NCI-H1436 treated with DMSO at 0.1 percent for 48 hours (cell line): ENCODE measurements at regions not wholly inside any gene's neighbourhood (a gene's known extent, or its start where the extent isn't known, plus 50 kb on each side); places are given as distances from the start of the nearest gene placed in this dataset.

ENCODE experiments used
- DNase-seq: peaks from one replicate; lab custom pipeline; 2025; lab: John Stamatoyannopoulos, UW

DNA sequence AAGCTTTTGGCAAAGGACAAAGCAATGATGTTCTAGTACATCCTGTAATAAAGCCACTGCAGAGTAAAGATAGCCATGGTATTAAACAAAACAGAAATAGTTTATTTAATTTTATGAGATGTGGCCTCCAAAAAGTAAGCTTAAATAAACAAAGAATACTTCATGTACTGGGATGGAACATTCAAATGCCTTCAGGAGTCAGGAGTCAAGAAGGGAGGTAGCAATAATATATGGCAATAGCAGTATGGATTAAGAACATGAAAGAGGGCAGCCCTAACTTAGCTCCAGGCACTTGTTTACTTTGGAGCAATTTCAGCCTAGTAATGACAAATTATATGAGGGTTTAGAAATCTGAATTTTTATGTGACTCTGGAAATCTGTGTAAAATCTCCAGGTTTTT, 343.9 kb upstream of the THRB start:
- DNase-seq, result no peak

DNA sequence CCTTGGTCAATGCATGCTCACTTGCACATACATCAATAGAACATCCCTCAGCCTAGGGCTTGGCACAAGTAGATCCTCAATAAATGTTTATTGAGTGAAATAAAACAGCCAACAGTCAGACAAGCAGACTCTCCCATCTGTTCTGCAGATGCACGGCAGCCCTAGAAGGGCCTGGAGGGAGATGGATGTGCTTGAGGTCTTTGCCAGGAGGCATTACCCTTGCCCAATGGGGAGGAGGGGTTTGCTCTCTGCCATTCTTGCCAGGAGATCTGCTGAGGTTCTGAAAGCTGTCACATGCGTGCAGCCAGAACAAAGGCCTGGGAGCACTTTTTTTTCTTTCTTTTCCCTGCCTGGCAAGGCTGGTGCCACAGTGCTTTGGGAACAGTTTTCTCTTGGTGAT, 349.3 kb upstream of the THRB start:
- DNase-seq, result no peak

DNA sequence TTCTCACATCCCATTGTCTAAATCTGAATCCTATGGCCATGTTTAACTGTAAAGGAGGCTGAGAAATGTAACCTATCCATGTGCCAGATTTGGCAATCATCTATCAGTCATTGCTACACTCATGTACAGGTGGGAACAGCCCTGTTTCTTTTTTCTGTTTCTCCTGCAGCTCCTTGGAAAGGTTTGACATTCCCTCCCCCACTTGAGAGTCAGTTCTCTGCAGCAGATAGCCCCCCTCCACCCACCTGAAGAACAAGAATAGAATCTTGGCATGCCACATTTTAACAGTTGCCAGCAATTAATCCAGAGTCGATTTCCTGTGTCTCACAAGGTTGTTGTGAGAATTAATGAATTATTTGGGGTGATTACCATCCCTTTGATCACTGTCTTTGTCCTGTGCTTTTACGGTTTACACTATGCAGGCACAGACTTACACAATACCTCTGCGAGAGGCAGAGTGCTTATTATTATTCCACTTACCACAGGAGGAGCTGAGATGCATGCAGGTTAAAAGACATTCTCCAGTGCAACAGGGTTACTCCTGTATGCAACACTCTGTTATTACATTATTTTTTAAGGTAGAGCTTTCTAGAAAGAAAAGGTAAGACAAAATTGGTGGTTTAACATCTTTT, 351.0 kb upstream of the THRB start:
- no peak for DNase-seq

DNA sequence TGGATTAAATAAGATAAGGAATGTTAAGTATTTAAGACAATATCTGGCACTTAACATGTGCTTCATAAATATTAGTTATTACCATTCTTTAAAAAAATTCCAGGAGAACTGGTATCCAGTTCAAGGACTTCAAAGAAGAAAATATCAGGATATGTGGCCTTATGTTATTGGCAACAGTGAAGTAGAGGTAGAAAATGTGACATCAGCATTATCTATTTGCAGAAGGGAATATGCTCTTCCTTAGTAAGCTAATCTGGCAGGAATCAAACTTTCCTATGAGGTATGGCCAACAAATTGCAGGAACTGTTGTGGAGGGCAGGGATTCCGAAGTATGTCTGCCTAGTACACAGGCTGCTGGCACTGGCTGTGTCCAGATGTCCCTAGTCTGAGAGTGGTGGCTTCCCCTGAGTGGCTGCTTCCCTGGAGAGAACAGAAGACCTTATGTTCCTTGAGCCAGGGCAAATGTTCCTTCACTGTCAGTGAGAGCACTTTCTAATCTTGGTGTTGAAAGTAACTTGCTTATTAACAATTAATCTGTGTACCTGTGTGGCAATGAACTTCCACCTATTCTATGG, 351.7 kb upstream of the THRB start:
- DNase-seq, result no peak

DNA sequence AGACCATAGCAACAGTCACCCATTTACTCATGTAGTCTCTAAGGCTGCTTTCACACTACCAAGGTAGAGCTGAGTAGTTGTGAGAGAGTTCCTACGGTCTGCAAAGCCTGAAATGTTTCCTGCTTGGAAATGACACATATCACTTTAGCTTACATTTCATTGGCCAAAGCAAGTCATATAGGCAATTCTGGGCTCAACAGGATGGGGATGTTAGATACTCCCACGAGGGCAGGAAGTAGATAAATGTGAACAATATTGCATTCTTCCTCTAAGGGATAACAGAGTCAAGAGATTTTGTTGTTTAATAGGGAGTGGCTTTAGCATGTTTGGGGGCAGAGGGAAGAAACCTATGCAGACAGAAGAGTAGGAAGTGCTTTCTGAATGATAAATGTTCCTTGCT, 355.6 kb upstream of the THRB start:
- DNase-seq, result no peak

DNA sequence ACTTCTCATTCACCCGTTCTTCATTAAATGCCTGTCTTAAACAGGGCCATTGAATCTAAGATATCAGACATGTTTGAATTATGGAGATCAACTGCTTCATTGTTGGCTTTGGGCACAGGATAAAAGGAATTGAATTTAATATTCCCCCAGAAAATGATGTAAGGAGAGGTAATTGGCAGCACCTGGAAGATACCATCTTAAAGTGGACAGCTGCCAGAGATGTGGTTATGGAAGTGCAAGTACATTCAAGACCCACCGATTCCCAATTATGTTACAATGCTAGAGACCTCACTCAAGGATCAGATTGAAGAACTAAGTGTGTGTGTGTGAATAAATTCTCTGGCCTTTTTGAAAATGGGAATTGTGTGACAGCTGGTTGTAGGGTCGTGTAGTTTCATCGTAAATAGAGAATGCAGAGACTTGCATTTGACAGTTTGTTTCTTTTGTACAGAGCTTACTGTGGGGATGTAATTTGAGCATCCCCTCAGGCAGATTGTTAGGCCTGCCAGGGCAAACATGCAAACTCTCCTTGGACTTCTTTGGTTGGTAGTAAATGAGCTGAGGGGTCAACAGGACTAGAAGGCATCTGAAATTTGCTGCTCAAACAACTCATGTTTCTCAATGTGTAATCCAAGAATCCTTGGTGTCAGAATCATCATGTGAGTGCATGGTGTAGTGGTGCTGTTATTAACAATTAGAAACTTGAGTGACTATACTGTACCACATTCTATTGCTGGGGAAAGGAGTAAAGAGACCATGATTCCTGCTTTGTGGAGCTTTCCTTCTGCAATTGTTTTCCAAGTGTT, 359.2 kb upstream of the THRB start:
- no peak for DNase-seq

DNA sequence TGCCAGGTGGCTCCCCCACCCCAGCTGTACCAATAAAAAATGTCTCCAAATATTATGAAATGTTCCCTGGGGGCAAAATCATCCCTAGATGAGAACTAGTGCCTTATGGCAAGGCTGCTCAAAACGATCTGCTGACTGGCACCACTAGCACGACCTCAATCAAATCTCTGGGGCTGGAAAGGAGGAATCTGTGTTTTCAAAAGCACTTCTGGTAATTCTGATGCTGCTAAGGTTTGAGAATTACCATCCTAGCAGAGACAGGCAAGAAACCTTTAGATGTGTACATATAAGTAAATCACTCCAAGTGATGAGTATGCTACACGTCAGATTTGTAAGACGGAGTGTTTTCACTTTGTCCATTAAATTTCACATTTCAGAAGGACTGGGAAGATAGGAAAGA, 360.1 kb upstream of the THRB start:
- no peak for DNase-seq

DNA sequence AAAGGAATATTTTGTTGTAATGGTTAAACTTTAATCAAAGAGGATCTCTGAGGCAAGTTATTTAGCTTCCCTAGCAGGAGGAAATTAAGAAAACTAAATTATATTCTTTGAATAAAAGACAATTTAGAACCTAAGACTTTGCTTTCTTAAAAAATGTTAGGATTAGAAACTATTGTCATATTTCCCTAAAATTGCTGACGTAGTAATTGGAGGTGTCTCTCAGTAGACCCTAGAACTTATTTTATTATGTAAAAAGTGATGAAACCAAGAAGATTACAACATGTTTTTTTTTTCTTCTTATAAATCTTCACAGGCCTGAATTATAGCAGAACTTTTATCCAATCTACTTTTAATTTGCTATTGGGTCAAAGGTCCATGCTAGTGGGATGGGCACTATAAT, 363.3 kb upstream of the THRB start:
- no peak for DNase-seq

DNA sequence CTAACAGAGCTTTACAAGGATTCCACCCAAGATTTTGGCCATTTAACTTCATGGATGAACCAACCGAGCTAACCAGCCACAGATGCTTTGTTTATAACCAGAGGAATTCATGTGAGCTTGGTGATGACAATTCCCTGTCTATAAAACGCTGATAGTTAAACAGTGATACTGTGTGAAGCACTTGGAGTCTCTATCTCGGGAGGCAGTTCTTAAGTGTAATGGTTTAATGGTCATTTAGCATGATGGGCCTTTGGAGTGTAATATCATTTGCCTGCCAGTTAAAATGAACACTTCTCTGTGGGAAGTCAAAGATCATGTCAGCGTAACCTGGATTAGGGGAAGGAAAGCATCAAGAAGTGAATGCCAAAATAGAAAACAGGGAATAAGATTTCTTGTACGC, 368.6 kb upstream of the THRB start:
- no peak for DNase-seq

DNA sequence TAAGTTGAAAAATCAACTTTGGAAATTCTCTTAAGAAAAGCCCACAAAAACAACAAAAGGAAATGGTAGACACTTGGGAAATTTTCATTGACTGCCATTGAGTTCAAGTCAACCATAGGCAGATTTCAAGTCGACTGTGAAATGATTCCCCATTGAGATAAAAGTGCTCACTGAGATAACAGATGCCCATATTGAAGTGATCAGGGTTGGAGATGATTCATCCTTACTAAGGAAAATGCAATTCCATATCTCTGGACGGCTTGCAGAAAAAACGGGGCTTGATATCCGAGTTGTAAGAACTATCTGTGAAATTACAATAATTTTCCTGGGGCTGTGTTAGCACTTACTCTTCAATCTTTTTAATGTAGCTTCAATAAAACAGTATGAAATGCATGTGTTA, 373.1 kb upstream of the THRB start:
- no peak for DNase-seq

DNA sequence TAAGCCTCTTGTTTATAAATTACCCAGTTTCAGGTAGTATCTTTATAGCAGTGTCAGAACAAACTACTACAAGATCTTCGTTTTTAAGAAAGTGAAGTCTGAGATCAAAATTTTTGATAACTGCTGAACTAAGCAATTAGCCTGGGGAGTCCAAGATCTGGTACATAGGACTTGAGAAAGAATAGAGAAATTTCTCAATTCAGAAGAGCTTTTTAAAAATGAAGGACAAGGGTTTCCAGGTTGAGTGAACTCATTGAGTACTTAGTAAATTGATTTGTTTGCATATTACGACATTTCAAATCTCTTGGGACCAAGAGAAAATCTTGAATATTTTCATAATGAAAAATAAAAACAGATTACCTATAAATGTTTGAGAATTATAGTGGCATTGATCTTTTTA, 386.6 kb upstream of the THRB start:
- DNase-seq, result no peak

DNA sequence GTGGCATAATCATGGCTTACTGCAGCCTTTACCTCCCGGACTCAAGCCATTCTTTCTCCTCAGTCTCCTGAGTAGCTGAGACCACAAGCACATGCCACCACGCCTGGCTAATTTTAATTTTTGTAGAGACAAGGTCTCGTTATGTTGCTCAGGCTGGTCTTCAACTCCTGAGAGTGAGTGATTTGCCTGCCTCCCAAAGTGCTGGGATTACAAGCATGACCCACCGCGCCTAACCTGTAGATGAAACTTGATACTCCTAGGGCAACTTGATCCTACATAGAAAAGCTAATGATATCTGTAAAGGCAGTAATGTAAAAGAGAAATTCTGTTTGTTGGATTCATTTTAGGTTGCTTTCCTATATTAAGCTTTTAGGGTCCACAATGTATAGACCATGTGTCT, 391.9 kb upstream of the THRB start:
- no peak for DNase-seq

DNA sequence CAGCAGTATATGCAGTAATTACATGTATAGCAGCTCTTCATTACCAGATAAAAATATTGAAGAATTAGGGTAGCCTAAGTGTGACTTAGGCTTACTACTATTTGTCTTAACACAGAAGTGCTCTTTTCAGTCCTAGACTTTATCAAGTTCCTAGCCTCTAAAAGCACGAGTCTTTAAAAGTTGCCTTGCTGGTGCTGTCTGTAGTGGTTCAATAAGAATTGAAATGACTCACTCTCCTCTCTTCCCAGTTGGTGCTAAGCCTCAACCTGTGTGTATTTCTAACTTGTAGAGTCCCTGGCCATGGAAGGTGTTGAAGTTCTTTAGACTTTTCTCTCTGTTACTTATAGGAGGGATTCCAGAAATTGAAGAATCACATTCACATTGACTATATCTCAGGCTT, 395.4 kb upstream of the THRB start:
- no peak for DNase-seq

DNA sequence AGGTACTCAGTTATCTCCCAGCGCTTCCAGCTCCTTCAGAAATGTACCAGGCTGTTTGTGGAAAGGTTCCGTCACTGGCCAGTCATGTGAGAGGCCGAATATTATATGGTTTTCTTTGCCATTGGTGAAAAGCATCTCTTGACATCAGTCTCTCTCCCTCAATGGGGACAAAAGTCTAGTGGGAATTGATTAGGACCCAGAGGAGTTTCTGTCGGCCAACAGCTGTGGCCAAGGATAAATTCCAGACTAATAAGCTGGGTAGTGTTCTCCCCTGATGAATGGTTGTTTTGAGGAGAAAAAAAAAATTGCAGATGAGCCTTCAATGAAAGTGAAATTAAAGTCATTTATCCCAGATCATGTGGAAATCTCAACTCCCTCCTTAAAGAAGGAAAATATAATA, 404.7 kb upstream of the THRB start:
- DNase-seq, result no peak

DNA sequence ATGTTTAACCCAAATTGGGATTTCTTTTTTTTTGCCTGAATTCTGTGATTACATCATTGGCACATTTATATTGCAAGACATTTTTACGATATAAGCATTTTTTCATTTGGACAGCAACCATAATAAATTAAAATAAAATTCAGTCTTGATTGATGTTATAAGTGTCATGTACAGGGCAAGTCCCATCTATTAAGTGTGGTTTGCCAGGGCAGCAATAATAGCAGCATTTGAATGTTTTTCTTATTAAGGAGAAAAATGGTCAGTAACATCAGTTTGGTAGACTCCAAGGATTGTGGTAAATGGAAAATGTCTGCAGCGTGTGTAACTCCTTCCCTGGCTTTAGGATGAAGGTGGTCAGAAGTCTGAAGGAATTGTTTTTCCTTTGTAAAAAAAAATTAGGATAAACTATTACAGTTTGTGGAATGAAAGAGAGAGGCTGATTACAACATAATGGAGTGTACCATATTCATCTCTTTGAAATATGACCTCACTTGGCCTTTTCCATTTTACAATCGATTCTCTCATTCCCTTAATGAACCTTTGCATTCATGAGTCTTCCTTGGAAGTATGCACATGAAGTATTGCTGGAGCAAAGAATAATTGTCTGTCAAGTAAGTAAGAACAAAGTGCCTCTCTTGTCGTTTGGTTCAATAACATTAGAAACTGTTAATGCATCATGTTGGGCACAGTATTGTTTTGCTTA, 405.4 kb upstream of the THRB start:
- no peak for DNase-seq

DNA sequence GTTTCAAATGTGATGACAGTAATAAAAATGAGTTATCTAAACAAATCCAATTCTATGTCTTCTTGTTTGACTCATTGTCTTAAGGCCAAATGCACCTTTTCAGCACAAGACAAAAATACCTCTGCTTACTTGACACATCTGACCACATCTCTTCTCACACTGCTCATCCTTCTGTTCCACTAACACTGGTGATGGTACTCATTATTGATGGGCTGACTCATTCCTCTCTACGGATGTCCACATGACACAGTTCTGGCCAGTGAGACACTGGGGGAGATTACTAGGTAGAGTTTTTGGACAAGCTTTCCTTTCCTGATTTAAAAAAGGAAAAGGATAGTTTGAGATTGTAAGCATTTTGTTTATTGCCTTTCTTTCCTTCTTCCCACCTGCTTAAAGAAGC, 410.6 kb upstream of the THRB start:
- no peak for DNase-seq

DNA sequence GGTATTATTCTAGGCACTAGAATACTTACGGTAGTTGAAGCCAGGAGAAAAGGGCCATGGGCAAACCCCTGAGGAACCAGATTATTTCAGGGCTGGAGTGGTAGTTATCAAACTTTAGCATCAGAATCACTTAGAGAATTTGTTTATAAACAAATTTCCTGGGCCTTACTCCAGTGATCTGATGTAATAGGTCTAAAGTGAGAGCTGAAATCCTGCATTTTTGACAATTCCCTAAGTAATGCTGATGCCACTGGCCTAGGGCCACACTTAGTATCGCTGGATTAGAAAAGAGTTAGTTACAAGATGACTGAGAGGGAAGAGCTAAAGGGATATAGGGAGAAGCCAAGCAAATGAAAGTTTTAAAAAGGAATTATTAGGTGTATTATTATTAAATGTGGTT, 412.5 kb upstream of the THRB start:
- DNase-seq, result no peak

DNA sequence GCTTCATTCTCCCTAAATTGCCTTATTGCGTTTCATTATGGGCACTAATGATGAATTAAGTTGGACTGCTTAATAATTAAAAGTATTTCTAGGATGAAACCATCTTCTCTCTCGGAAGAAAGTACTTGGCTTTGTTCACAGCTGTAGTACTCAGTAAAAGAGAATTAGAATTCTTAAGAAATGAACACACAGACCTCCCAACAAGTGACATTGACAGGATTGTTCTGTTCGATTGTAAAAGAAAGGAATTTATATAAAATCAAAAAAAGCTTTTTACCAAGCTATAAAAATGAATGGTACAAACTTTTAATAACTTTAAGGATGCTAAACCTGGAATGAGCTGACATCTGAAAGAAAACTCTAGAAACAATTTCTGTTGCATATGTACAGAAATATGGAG, 416.4 kb upstream of the THRB start:
- no peak for DNase-seq

DNA sequence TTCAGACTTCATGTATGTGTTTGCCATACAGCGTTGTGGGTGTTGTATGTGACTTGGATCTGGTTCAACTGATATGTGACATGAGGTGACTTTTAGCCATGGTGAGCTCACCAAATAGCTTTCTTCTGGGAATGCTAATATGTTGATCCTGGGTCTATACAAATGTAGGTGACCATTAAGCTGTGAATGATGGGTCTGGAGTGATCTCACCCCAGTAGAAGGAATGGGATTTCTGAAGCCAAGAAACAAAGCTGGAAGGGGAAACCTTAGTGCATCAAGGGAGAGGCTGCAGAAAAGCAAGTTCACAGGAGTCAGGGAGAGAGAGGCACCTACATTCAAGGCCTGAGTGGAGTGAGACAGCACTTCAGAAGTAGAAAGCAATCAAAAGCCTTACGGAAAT, 421.0 kb upstream of the THRB start:
- no peak for DNase-seq

DNA sequence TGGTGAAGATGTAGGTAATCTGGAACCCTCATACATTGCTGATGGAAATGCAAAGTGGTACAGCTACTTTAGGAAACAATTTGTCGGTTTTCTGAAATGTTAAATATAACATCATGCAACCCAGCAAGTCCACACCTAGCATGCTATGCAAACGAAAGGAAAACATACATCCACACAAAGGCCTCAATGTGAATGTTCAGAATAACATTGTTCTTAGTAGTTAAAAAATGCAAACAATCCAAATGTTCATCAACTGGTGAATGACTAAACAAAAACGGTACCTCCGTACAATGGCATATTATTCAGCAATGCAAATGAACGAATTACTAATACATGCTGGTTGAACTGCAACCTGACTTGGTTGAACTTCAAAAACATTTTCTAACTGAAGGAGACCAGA, 423.3 kb upstream of the THRB start:
- no peak for DNase-seq

DNA sequence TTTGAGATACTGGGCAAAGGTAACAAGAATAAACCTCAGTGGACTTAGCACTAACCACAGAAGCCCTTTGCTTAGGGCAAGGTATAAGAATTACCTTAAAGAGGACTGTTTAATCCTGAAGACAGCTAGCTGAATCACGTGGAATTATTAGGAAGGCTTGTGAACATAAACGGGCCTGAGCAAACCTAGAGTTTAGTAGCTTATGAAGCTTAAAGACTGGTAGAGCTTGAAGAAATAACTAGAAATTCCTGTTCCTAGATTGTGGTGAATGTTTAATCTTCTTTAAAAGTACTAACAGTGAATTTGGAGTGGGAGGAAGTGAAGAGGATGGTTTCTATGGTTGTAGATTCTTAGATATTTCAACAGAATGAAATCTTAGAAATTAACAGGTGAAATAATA, 428.9 kb upstream of the THRB start:
- DNase-seq, result no peak

DNA sequence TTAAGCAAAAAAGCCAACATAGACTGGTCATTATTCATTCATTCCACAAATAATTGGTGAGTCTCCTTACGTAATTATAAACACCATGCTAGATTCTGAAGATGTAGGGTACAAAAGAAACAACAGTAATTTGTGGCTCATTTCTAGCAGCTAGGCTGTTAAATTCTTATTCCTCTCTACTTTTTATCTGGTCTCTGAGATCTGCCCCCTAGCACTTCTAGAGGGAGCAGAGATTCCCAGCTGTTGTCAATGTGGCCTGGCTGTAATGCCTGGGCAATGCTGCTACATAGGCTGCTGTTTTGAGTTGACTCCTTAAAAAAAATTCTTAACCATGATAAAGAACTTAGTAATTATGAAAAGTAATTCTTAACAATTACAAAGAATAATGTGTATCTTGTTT, 434.9 kb upstream of the THRB start:
- DNase-seq, result no peak

DNA sequence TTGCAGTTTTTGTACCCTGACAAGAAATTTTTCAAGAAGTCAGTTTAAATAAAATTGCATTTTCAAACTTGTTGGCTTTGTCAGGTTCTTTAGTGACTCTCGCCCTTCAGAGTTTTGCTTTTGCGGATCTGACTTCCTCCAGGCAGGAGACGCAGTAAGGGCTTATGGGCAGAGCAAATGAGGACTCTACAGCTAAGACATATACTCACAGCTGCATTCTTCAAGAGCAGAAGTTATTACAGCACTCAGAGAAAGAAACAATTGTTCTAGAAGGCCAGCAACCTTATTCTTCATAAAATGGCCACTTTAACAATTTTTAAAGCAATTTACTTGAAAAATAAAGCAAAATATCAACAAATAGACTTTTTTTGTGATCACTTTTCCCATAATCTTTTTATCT, 438.8 kb upstream of the THRB start:
- DNase-seq, result no peak
